ENCODE measurements at regions not wholly inside any gene's neighbourhood (a gene's known extent, or its start where the extent isn't known, plus 50 kb on each side); places are given as distances from the start of the nearest gene placed in this dataset.

DNA sequence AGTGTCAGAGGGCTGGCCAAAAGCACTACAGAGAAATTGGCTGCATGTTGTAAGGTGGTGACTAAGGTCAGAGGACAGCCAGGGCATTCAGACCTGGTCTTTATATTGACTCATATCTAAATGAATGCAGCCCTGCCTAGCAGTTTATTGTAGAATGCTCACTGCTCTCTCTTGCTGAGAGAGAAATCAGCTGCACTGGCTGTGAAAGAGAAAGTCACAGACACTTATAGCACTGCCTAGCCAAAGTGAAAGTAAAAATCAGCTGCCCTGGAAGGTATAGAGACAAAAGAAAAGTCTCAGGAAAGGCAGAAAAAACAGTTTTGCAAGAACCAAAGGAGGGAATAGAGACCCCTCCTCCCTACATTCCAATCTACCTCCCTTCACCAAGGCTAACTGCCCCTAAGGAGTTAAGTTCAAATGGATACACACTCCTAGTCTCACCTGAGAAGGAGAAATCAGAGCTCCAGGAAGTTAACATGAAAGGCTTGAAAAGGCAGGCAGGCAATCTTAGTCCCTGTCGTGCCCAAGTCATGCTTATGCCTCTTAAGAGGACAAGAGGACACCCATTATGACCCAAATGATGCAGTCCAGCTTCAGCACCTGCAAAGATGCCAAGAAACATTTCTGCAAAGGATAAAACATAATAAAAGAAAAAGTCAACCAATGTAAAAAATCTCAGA is 235.1 kb downstream of the RPS4Y2 start:
- TF ChIP-seq POLR2A (IDR thresholded peaks at IDR 0.05) = no peak
- no peak for TF ChIP-seq CTCF (IDR thresholded peaks at IDR 0.05)

Data from upper lobe of left lung (tissue), 4 donors.